ENCODE measurements at regions not wholly inside any gene's neighbourhood (a gene's known extent, or its start where the extent isn't known, plus 50 kb on each side); places are given as distances from the start of the nearest gene placed in this dataset.
"Not testable (repeated sequence)": the region's sequence is repeated elsewhere in the genome, so short reads cannot be mapped to it uniquely, and the experiment has no call there.

DNA sequence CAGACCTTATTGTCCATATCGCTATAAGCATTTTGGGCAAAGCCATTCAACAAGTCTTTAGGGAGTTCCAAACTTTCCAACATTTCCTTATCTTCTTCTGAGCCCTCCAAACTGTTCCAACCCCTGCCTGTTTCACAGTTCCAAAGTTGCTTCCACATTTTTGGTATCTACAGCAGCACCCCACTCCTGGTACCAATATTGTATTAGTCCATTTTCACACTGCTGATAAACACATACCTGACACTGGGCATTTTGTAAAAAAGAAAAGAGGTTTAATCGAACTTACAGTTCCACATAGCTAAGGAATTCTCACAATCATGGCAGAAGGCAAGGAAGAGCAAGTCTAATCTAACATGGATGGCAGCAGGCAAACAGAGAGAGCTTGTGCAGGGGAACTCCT is 834.1 kb upstream of the GBE1 start:
- DNase-seq, result no peak

- DNase-seq, result no peak
Measured at GRCh38 chr3:82587174-82587573, 825.7 kb upstream of the GBE1 start.

DNA sequence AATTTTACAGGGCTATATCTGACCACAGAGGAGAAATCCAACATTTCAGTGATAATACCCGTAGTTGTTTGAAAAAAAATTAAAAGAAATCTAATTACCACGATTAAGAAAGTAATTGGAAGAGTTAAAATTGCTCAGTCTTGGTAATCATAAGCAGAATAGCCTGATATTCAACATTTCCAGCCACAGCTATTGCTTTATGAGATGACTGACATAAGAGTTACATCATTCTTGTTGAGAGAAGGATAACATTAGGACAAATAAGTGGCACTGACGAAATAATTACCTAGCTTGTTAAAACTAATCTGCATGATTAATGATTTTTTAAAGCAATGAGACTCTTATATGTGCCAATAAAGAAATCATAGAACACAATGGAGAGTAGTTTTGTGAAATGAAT is 825.0 kb upstream of the GBE1 start:
- DNase-seq, result no peak

GRCh38 chr3:82586002-82586401 is 824.6 kb upstream of the GBE1 start:
- not testable (repeated sequence) for DNase-seq

- DNase-seq, result not testable (repeated sequence)
Measured at GRCh38 chr3:82585591-82585990, 824.1 kb upstream of the GBE1 start.

- DNase-seq, result not testable (repeated sequence)
Measured at GRCh38 chr3:82584861-82585260, 823.4 kb upstream of the GBE1 start.

GRCh38 chr3:82584415-82584814 is 823.0 kb upstream of the GBE1 start:
- not testable (repeated sequence) for DNase-seq

- DNase-seq, result no peak
Measured at GRCh38 chr3:82581350-82581749, 819.9 kb upstream of the GBE1 start.

DNA sequence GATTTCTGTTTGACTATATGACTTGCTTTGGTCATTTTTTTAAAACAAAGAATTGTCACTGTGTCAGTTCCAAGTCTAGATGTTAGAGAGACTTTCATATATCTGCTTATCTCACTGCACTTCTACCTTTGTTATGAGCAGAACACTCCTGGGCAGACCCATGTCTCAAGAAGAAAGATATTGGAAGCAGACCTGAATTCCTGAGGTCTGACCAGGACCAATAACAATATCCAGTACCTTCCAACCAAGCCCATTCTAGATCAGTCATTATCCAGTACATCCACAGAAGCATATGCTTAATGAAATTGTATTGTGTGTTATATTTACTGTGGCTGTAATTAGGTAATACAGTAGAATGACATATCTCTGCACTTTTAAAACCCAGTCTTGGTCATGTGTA is 811.3 kb upstream of the GBE1 start:
- DNase-seq, result no peak

DNA sequence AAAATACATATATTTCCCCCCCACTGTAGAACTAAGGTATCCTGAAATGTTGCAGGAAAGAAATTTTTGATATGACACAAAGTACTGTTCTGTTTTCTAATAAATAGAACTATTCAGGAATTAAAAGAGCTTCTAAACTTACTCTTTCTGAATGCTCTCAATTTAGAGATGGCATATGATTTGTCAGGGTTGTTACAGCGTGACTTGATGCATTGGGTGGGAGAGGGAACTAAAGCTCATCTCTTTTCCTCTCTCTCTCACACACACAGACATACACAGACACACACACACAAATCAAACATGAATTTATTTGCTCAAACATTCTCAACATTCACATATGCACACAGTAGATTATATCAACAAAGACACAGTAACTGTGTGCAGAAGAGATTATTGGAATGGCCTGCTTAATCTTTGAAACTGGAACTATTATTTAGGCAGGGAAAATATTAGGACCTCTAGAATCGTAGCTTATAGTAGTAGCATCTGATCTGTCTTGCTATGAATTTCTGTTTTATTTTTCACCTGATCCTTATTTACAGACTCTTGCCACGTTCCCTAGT is 807.4 kb upstream of the GBE1 start:
- DNase-seq, result no peak

- no peak for DNase-seq
Measured at GRCh38 chr3:82567029-82567600, 805.7 kb upstream of the GBE1 start.

DNA sequence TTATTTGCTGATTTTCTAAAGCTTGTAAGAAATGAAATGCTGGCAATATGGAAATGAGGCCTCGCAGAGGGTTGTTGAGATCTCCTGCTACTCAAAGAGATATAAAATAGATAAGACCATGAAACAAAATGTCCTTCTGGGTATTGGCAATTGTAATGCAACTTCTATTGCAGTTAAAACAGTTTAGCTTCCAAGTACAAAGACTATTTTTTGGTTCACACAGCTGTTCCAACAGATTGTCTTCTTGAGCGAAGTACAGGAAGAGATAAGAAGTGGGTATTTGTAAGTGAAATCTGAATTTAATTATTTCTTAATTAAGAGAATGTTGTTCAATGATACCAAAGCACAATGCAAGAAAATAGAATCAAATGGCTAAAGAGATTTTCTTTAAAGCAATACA is 801.5 kb upstream of the GBE1 start:
- DNase-seq, result no peak

GRCh38 chr3:82561784-82562183 is 800.3 kb upstream of the GBE1 start:
- DNase-seq, result no peak

DNA sequence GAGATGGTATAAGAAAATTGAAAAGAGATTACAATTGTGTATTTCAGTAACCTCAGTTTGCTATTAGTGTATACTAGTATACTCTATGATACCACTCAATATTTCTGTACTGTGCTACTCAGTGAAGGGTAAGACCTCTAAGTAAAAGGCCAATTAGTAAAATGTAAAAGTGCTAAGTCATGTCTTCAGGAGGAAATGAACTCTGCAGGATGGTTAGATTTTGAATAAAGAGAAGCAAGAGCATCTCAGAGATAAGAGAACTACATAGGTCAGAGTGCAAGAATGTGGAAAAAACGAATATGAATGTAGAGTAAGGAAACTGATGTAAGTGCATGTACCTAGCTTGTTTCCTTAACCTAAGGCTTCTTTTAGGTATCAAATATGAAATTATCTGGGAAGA is 796.6 kb upstream of the GBE1 start:
- DNase-seq, result no peak

GRCh38 chr3:82556113-82556512 is 794.7 kb upstream of the GBE1 start:
- DNase-seq, result no peak

DNA sequence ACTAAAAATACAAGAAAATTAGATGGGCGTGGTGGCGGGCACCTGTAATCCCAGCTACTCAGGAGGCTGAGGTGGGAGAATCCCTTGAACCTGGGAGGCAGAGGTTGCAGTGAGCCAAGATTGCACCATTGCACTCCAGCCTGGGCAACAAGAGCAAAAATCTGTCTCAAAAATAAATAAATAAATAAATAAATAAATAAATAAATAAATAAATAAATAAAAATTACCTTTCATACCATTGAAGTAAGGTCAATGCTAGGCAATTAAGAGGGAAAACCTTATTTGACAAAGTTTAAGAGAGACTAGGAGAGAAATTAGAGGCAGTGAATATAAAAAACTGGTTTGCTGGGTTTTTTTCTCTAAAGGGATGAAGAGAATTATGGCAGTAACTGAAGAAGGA is 781.1 kb upstream of the GBE1 start:
- DNase-seq, result not testable (repeated sequence)

DNA sequence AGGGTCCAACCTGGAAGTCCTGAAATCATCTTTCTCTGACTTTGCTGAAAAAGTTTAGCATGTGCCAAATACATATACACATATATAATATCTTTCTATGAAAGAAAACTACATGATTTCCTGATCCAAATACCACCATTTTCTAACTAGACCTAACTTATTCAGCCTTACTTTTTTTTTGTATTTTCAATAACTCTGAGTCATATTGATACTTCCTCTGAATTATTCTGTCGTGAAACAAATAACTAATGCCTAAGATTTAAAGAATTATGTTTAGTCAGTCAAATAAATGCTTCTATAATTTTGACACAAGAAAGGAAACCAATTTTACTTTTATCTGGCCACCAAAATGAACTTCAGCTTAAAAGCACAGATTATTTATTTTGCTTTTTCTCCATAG is 760.2 kb upstream of the GBE1 start:
- DNase-seq, result no peak

DNA sequence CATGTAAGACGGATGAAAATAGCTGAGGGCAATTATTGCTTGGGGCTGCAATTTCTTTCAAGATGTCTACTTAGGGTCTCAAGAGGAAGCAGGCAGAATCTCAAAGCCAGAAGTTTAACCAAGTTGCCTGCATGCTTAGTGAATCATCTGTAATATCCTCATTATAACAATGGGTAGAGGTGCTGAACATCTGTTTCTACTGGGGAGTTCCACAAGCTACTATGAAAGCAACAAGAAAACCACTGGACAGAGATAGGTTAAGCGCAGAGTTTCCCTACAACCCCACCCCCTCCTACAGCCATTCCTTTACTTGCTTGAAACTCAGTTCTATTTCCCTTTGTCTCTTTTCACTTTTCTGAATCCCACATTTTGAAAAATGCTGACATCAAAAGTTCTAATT is 759.4 kb upstream of the GBE1 start:
- no peak for DNase-seq

- no peak for DNase-seq
Measured at GRCh38 chr3:82509951-82510603, 748.6 kb upstream of the GBE1 start.

DNA sequence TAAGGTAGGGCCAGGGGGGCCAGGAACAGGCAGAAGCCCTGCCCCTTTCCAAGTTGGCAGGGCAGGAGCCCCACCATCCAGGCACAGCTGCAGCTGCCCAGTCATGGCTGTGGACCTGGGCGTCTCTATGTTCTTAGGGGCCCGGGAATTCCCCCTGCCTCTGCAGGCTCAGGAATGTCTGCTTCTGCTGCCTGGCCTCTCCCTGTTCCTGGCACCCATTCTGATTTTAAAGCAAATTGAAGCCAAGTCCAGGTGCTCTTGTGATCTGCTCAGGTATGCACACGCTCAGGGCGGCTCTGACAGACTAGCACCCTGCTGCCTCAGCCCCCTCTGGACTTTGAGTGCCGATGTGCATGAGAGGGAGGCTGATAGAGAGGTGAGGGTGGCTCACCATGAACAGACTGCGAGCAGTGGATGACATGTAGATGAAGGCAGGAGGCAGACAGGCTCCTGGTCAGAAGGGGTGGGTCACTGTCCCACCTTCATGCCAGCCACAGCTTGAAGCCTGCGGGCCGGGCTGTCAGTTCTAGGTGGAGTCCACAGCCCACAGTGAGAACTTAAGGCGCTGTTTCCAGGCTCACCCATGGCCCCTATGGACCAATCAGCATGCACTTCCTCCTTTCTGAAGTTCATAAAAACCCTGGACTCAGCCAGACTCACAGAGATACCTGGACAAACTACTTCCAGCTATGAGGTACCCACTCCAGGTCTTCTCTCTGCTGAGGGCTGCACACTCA is 747.8 kb upstream of the GBE1 start:
- DNase-seq, result no peak

DNA sequence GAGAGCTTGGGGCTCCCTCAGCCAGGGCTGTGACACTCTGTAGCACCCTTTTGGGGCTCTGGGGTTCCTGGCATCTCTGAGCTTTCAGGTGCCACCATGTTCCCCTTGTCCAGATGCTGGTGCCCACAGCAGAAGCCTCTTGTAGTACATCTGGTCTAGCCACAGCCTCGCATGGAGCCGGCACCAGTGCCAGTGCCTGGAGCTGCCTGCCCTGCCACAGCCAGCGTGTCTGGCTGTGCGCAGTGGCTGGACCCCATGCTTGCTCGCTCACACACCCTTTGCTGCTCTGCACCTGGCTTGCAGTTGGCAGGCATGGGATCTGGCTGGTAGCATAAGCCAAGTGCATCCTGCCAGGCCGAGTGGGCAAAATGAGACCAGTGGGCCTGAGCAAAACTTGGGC is 744.8 kb upstream of the GBE1 start:
- DNase-seq, result no peak

- DNase-seq, result no peak
Measured at GRCh38 chr3:82505079-82505756, 743.8 kb upstream of the GBE1 start.

DNA sequence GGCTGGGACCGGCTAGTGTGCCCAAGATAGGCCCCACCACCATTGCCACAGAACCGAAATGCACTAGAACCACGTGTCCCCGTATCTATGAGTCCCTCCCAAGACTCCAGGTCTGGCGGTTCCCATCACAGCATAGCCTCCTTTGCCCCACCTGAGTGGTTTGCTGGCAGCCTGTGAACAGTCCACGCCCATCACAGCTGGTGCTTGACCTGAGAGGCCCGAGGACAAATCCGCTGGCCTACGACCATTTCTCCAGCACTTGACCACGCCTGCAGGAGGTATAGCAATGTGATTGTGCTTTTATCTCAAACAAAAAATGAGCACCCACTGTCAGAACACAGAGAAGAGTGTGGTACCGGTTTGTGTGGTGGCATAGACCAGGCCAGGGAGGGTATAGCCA is 736.7 kb upstream of the GBE1 start:
- no peak for DNase-seq
